ENCODE measurements at regions not wholly inside any gene's neighbourhood (a gene's known extent, or its start where the extent isn't known, plus 50 kb on each side); places are given as distances from the start of the nearest gene placed in this dataset.

GRCh38 chr18:78085241-78086185, 835.9 kb downstream of the GALR1 start:
- no peak for DNase-seq

GRCh38 chr18:78086931-78087330, 837.3 kb downstream of the GALR1 start:
- DNase-seq: no peak

- no peak for DNase-seq
These were observed 837.7 kb downstream of the GALR1 start for GRCh38 chr18:78087338-78087737.

GRCh38 chr18:78090584-78090983, 840.9 kb downstream of the GALR1 start:
- no peak for DNase-seq

GRCh38 chr18:78092901-78093300, 843.3 kb downstream of the GALR1 start:
- DNase-seq: no peak

- DNase-seq: no peak
These were observed 850.4 kb downstream of the GALR1 start for GRCh38 chr18:78099979-78100588.

- DNase-seq: no peak
These were observed 851.4 kb downstream of the GALR1 start for GRCh38 chr18:78101091-78101490.

- DNase-seq: no peak
These were observed 852.5 kb downstream of the GALR1 start for GRCh38 chr18:78102135-78102534.

GRCh38 chr18:78105611-78106010, 856.0 kb downstream of the GALR1 start:
- no peak for DNase-seq

GRCh38 chr18:78106946-78107345, 857.3 kb downstream of the GALR1 start:
- no peak for DNase-seq

GRCh38 chr18:78107363-78107762, 857.7 kb downstream of the GALR1 start:
- DNase-seq: no peak

- DNase-seq: no peak
These were observed 858.9 kb downstream of the GALR1 start for GRCh38 chr18:78108554-78108953.

GRCh38 chr18:78113136-78113939, 863.7 kb downstream of the GALR1 start:
- no peak for DNase-seq

- DNase-seq: no peak
These were observed 864.2 kb downstream of the GALR1 start for GRCh38 chr18:78113940-78114251.

- DNase-seq: no peak
These were observed 863.6 kb upstream of the SALL3 start for GRCh38 chr18:78115896-78116561.

GRCh38 chr18:78123144-78123909, 856.3 kb upstream of the SALL3 start:
- no peak for DNase-seq

GRCh38 chr18:78123926-78124797, 855.5 kb upstream of the SALL3 start:
- no peak for DNase-seq

GRCh38 chr18:78125206-78125896, 854.3 kb upstream of the SALL3 start:
- no peak for DNase-seq

- DNase-seq: no peak
These were observed 853.5 kb upstream of the SALL3 start for GRCh38 chr18:78126106-78126505.

- no peak for DNase-seq
These were observed 853.1 kb upstream of the SALL3 start for GRCh38 chr18:78126536-78126935.

- DNase-seq: no peak
These were observed 852.6 kb upstream of the SALL3 start for GRCh38 chr18:78127041-78127440.
